ENCODE measurements at regions not wholly inside any gene's neighbourhood (a gene's known extent, or its start where the extent isn't known, plus 50 kb on each side); places are given as distances from the start of the nearest gene placed in this dataset.

- TF ChIP-seq CTCF (IDR thresholded peaks at IDR 0.05) (no peak), EP300 (IDR thresholded peaks at IDR 0.05) (no peak)
Measured at GRCh38 chr9:69987457-69987856, 56.2 kb upstream of the MAMDC2 start.

All from tibial nerve (tissue), 4 donors.